A549 (cell line): ENCODE measurements at regions not wholly inside any gene's neighbourhood (a gene's known extent, or its start where the extent isn't known, plus 50 kb on each side); places are given as distances from the start of the nearest gene placed in this dataset.

ENCODE experiments used
- ATAC-seq, 2 experiments: fragments of 200-7000 bp in 1 of 2; fragments of >200 bp in 1 of 2; cut with Nextera tagmentation in 1 of 2; cut with Tn5 transposase in 1 of 2; 3 replicates each; pipeline versions ENCODE4 v1.8.0 to v1.9.1; 2018 to 2020; ENCODE audit warnings: mild to moderate bottlenecking in 1 of 2, moderate library complexity in 1 of 2
- CTCF ChIA-PET: fragments of 300-600 bp; sonication (Branson Sonifier 250); formaldehyde crosslinking; extraction: SDS; loops from one replicate; lab custom pipeline; 2021; ENCODE audit warnings: antibody characterized with exemption, inconsistent platforms; lab: Yijun Ruan, JAX
- POLR2A ChIA-PET: fragments of 350-600 bp; formaldehyde crosslinking; extraction: SDS; loops from one replicate; lab custom pipeline; 2021; ENCODE audit warnings: antibody characterized with exemption, inconsistent platforms; lab: Yijun Ruan, JAX
- DNase-seq, 2 experiments: peaks; one replicate each; pipeline versions ENCODE4 v3.0.0 to v3.0.0-alpha.2; 2011 to 2016; ENCODE audit warnings: low read depth in 1 of 2, low spot score in 1 of 2
- FAIRE-seq: peaks from 2 replicates; lab custom pipeline; 2011; peaks lifted over from hg19 to GRCh38; lab: Jason Lieb, UNC
- H3K27ac ChIP-seq, 2 experiments: fragments of >200 bp; sonication (Bioruptor Twin); formaldehyde crosslinking; 3 replicates each; pipeline ENCODE4 v1.5.1; 2016 to 2017
- H3K4me1 ChIP-seq: fragments of >200 bp; sonication (Bioruptor Twin); formaldehyde crosslinking; 3 replicates; pipeline ENCODE4 v1.6.1; 2016
- H3K4me2 ChIP-seq: fragments of >200 bp; sonication (Bioruptor Twin); formaldehyde crosslinking; 3 replicates; pipeline ENCODE4 v1.6.1; 2016
- H3K4me3 ChIP-seq: fragments of >200 bp; sonication (Bioruptor Twin); formaldehyde crosslinking; 3 replicates; pipeline ENCODE4 v1.5.1; 2016
- H3K9me3 ChIP-seq: fragments of >200 bp; sonication (Bioruptor Twin); formaldehyde crosslinking; 3 replicates; pipeline ENCODE4 v1.6.1; 2016
- CBX2 ChIP-seq: fragments of 200-600 bp; sonication (generic); IDR thresholded peaks from 2 replicates; pipeline ENCODE4 v1.6.1; 2016; ENCODE audit warnings: low read depth, mild to moderate bottlenecking, borderline replicate concordance
- CHD2 ChIP-seq: fragments of 150-350 bp; IDR thresholded peaks from 2 replicates; pipeline ENCODE4 v1.6.1; 2014; ENCODE audit warnings: low read length; ENCODE audit not compliant: partially characterized antibody
- EHF ChIP-seq: fragments of 250-450 bp; sonication (Bioruptor Pico); IDR thresholded peaks from 2 replicates; pipeline ENCODE4 v1.5.0; 2020; ENCODE audit warnings: mild to moderate bottlenecking
- EP300 ChIP-seq, 2 experiments: fragments of >200 bp; sonication (Bioruptor Twin); formaldehyde crosslinking; IDR thresholded peaks; 2 replicates in 1 of 2; 3 replicates in 1 of 2; pipeline ENCODE4 v1.6.1; 2016 to 2017
- FOSL2 ChIP-seq, 2 experiments: fragments of 450-650 bp in 1 of 2; fragments of >200 bp in 1 of 2; sonication (Bioruptor Twin) in 1 of 2; formaldehyde crosslinking; IDR thresholded peaks; 2 replicates each; pipeline versions ENCODE4 v1.5.0 to v1.6.1; 2016 to 2020; ENCODE audit warnings: mild to moderate bottlenecking in 1 of 2, moderate library complexity in 1 of 2
- FOXS1 ChIP-seq: fragments of 250-450 bp; sonication (Bioruptor Pico); IDR thresholded peaks from 2 replicates; pipeline ENCODE4 v1.5.0; 2020; ENCODE audit warnings: mild to moderate bottlenecking, moderate library complexity
- HEYL ChIP-seq: fragments of 250-450 bp; sonication (Bioruptor Pico); IDR thresholded peaks from 2 replicates; pipeline ENCODE4 v1.8.0; 2021; ENCODE audit warnings: mild to moderate bottlenecking, moderate library complexity
- HOXA7 ChIP-seq: fragments of 250-450 bp; sonication (Bioruptor Pico); IDR thresholded peaks from 2 replicates; pipeline ENCODE4 v1.5.0; 2020; ENCODE audit warnings: mild to moderate bottlenecking, moderate library complexity
- JUN ChIP-seq, 2 experiments: fragments of >200 bp; sonication (Bioruptor Twin); formaldehyde crosslinking; IDR thresholded peaks; 2 replicates in 1 of 2; 3 replicates in 1 of 2; pipeline ENCODE4 v1.6.1; 2016 to 2017
- JUNB ChIP-seq: fragments of >200 bp; sonication (Bioruptor Twin); formaldehyde crosslinking; IDR thresholded peaks from 2 replicates; pipeline ENCODE4 v1.6.1; 2016
- MAFK ChIP-seq: fragments of 450-650 bp; IDR thresholded peaks from 2 replicates; pipeline ENCODE4 v1.6.1; 2014; ENCODE audit not compliant: partially characterized antibody
- MAZ ChIP-seq: fragments of 150-350 bp; IDR thresholded peaks from 2 replicates; pipeline ENCODE4 v1.6.1; 2014; ENCODE audit warnings: antibody characterized with exemption, low read depth, low read length, borderline replicate concordance
- NR3C1 ChIP-seq: fragments of >200 bp; sonication (Bioruptor Twin); formaldehyde crosslinking; IDR thresholded peaks from 3 replicates; pipeline ENCODE4 v1.6.1; 2017
- POLR2A ChIP-seq: IDR thresholded peaks from 2 replicates; pipeline ENCODE4 v1.6.1; 2012; ENCODE audit warnings: mild to moderate bottlenecking, low read length
- POLR2AphosphoS2 ChIP-seq: conservative IDR thresholded peaks from 2 replicates; pipeline ENCODE4 v1.6.1; 2012; ENCODE audit warnings: low read length, improper control_type of control experiment, inconsistent platforms
- RAD21 ChIP-seq, 2 experiments: fragments of >200 bp in 1 of 2; sonication (Bioruptor Twin) in 1 of 2; formaldehyde crosslinking in 1 of 2; IDR thresholded peaks in 1 of 2; conservative IDR thresholded peaks in 1 of 2; 2 replicates in 1 of 2; 3 replicates in 1 of 2; pipeline ENCODE4 v1.6.1; 2012 to 2018; ENCODE audit warnings: inconsistent platforms in 1 of 2
- RARB ChIP-seq: fragments of 250-450 bp; sonication (Bioruptor Pico); IDR thresholded peaks from 2 replicates; pipeline ENCODE4 v1.8.0; 2021; ENCODE audit warnings: mild to moderate bottlenecking, moderate library complexity
- RCOR1 ChIP-seq: fragments of 150-350 bp; IDR thresholded peaks from 2 replicates; pipeline ENCODE4 v1.6.1; 2014; ENCODE audit warnings: antibody characterized with exemption, low read length, low read depth
- RNF2 ChIP-seq: fragments of 200-600 bp; sonication (generic); IDR thresholded peaks from 2 replicates; pipeline ENCODE4 v1.6.1; 2016; ENCODE audit warnings: low read depth, mild to moderate bottlenecking, antibody characterized with exemption, moderate library complexity, borderline replicate concordance
- SMC3 ChIP-seq: fragments of >200 bp; sonication (Bioruptor Twin); formaldehyde crosslinking; IDR thresholded peaks from 3 replicates; pipeline ENCODE4 v1.6.1; 2018; ENCODE audit warnings: inconsistent platforms
- SREBF2 ChIP-seq: fragments of 450-650 bp; IDR thresholded peaks from 2 replicates; pipeline ENCODE4 v1.6.1; 2014; ENCODE audit warnings: mild to moderate bottlenecking, moderate library complexity
- TFCP2L1 ChIP-seq: fragments of 250-450 bp; sonication (Bioruptor Pico); IDR thresholded peaks from 2 replicates; pipeline ENCODE4 v1.5.0; 2021; ENCODE audit warnings: mild to moderate bottlenecking
- TP53 ChIP-seq: fragments of 250-450 bp; sonication (Bioruptor Pico); IDR thresholded peaks from 2 replicates; pipeline ENCODE4 v1.5.0; 2021; ENCODE audit warnings: mild to moderate bottlenecking, moderate library complexity
- ZC3H11A ChIP-seq: fragments of 450-650 bp; IDR thresholded peaks from 2 replicates; pipeline ENCODE4 v1.6.1; 2014; ENCODE audit warnings: antibody characterized with exemption, mild to moderate bottlenecking
- ZFP36 ChIP-seq: fragments of 450-650 bp; IDR thresholded peaks from 2 replicates; pipeline ENCODE4 v1.6.1; 2014; ENCODE audit warnings: borderline replicate concordance; ENCODE audit not compliant: partially characterized antibody
- WGBS: methylation state at CpG from one replicate; pipeline ENCODE4 v1.1.6; 2017; ENCODE audit errors: missing lambda C conversion rate; 5-methylcytosine and 5-hydroxymethylcytosine counted together
- TF ChIP-seq, protein P1 (sequence below): fragments of >200 bp; sonication (Bioruptor Twin); formaldehyde crosslinking; IDR thresholded peaks from 2 replicates; pipeline ENCODE4 v1.6.1; 2016
- TF ChIP-seq, protein P2 (sequence below): fragments of 250-450 bp; sonication (Bioruptor Pico); IDR thresholded peaks from 2 replicates; pipeline ENCODE4 v1.5.0; 2021; ENCODE audit warnings: mild to moderate bottlenecking, moderate library complexity, borderline replicate concordance
- TF ChIP-seq, protein P3 (sequence below): fragments of 250-450 bp; sonication (Bioruptor Pico); IDR thresholded peaks from 2 replicates; pipeline ENCODE4 v1.5.0; 2020; ENCODE audit warnings: low read depth, mild to moderate bottlenecking, moderate library complexity
- TF ChIP-seq, protein P4 (sequence below): fragments of 150-350 bp; IDR thresholded peaks from 2 replicates; pipeline ENCODE4 v1.6.1; 2014; ENCODE audit warnings: low read depth, mild to moderate bottlenecking, low read length

DNA sequence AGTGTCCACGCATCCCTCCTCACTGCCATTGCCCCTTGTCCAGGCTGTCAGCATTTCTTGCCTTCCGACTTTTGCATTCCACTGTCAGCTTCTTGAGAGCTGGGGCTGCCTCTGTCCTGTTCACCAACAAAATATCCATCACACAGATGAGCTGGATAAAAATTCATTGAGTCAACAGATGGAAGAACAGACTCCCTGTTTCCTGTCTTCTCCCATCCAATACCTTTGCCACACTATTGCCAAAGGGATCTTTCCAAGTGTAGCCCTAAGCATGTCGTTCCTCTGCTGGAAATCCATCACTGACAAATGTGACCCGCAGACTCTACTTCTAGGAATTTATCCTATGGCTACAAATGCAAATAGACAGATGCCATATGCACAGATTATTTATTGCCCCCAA is 78.0 kb upstream of the PJA1 start (continued):
- no peak for TF ChIP-seq SREBF2
- TF ChIP-seq, protein P1, sequence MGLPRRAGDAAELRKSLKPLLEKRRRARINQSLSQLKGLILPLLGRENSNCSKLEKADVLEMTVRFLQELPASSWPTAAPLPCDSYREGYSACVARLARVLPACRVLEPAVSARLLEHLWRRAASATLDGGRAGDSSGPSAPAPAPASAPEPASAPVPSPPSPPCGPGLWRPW = no peak

DNA sequence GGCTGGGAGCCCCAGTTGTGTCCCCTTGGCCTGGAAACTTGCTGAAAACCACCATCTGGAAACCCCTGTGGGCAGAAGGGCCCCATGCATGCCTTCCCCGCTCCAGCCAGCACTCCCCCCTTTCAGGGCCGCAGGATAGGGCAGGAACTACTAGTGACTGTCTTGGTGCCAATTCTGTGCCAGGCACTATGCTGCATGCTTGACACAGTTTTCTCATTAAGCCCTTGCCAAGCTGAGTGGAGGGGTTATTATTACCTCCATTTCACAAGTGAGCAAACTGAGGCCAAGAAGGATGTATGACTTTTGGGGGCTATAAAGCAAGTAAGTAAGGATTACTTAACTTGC is 73.6 kb upstream of the PJA1 start:
- Histone ChIP-seq H3K4me1 (no peaks in the 10 kb centered on the region), H3K4me2 (no peak overlapping the region), H3K9me3 (no peaks in the 10 kb centered on the region), H3K4me3 (no peak overlapping the region), H3K27ac (no peak overlapping the region)
- no peak for ATAC-seq
- no peak for FAIRE-seq
- 100% methylated on average over 2 of the region's 2 CpGs for WGBS
- POLR2A ChIA-PET = no interaction called here
- CTCF ChIA-PET = interaction anchor here (0.8 to 1.8 kb wide), 2 partner anchors 17 to 411 kb away, joined by 3 to 7 read pairs; no protein-coding TSS in a partner anchor
- DNase-seq = no peak
- TF ChIP-seq POLR2AphosphoS2 (no peak), ZFP36 (no peak), MAZ (no peak), EHF (no peak), CHD2 (no peak), CBX2 (no peak), JUN (IDR thresholded peaks at IDR 0.05) (no peak), HOXA7 (CRISPR knock-in tag) (no peak), TFCP2L1 (CRISPR knock-in tag) (no peak), FOSL2 (IDR thresholded peaks at IDR 0.05) (no peak), FOSL2 (CRISPR knock-in tag; IDR thresholded peaks at IDR 0.05) (no peak), SMC3 (no peak), NR3C1 (no peak), EP300 (IDR thresholded peaks at IDR 0.05) (no peak), SREBF2 (no peak), MAFK (no peak)
- TF ChIP-seq, protein P2, sequence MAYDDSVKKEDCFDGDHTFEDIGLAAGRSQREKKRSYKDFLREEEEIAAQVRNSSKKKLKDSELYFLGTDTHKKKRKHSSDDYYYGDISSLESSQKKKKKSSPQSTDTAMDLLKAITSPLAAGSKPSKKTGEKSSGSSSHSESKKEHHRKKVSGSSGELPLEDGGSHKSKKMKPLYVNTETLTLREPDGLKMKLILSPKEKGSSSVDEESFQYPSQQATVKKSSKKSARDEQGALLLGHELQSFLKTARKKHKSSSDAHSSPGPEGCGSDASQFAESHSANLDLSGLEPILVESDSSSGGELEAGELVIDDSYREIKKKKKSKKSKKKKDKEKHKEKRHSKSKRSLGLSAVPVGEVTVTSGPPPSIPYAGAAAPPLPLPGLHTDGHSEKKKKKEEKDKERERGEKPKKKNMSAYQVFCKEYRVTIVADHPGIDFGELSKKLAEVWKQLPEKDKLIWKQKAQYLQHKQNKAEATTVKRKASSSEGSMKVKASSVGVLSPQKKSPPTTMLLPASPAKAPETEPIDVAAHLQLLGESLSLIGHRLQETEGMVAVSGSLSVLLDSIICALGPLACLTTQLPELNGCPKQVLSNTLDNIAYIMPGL (CRISPR knock-in tag) = no peak
- TF ChIP-seq, protein P3, sequence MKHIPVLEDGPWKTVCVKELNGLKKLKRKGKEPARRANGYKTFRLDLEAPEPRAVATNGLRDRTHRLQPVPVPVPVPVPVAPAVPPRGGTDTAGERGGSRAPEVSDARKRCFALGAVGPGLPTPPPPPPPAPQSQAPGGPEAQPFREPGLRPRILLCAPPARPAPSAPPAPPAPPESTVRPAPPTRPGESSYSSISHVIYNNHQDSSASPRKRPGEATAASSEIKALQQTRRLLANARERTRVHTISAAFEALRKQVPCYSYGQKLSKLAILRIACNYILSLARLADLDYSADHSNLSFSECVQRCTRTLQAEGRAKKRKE (CRISPR knock-in tag) = no peak
- TF ChIP-seq, protein P4, sequence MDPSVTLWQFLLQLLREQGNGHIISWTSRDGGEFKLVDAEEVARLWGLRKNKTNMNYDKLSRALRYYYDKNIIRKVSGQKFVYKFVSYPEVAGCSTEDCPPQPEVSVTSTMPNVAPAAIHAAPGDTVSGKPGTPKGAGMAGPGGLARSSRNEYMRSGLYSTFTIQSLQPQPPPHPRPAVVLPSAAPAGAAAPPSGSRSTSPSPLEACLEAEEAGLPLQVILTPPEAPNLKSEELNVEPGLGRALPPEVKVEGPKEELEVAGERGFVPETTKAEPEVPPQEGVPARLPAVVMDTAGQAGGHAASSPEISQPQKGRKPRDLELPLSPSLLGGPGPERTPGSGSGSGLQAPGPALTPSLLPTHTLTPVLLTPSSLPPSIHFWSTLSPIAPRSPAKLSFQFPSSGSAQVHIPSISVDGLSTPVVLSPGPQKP = no peak

DNA sequence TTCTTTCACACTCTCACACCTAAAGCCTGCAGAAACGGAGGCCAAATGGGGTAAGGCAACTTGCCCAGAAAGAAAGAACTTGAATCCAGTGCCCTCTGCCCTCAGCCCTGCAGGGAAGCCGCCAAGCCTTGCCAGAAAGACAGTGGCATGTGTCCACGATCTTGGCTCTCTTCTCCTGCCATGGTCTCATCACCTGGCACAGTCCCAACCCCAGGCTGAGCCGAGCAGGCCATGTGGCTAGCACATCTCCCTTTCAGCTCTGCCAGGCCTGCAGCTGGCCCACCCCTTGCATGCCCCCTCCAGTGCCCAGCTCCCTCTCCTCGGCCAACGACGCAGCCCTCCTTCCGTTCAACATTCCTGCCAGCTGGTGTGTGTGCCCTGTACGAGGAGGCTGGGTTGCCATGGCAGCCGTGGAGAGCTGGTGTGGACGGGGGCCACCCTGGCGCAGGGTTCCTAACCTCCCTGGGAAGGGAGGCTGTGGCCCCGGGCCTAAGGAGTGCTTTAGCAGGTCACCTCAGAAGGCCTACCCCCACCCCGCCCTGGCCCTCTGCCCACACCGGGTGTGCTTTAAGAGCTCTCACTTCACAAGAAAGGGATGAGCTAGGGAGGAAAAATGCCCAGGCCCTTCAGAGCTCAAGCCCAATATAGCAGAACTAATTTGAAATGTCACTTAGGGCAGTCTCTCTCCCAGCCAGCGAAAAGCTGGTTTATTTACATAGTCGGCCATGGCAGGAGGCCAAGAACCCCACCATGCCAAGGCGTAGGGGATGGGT is 73.0 kb upstream of the PJA1 start:
- no peak overlapping the region for H3K4me2 ChIP-seq
- CTCF ChIA-PET = interaction anchor here (0.8 to 1.8 kb wide), 3 partner anchors 16 to 411 kb away, joined by 3 to 7 read pairs (median 3); no protein-coding TSS in a partner anchor
- POLR2A ChIA-PET = no interaction called here

More for the DNA sequence above, 73.0 kb upstream of the PJA1 start:
- Histone ChIP-seq H3K27ac (no peak overlapping the region), H3K4me1 (no peaks in the 10 kb centered on the region), H3K4me3 (no peak overlapping the region), H3K9me3 (no peaks in the 10 kb centered on the region)
- FAIRE-seq (no peak), ATAC-seq (no peak), DNase-seq (no peak)
- no peak for TF ChIP-seq RARB (CRISPR knock-in tag)
- TF ChIP-seq RNF2 = no peak
- no peak for TF ChIP-seq JUN (IDR thresholded peaks at IDR 0.05)
- TF ChIP-seq RCOR1 = no peak
- TF ChIP-seq, protein P3 (CRISPR knock-in tag) = no peak
- no peak for TF ChIP-seq JUNB
- no peak for TF ChIP-seq ZC3H11A
- no peak for TF ChIP-seq TP53 (CRISPR knock-in tag)
- TF ChIP-seq ZFP36 = no peak
- TF ChIP-seq CHD2 = no peak
- TF ChIP-seq, protein P2 (CRISPR knock-in tag) = no peak
- TF ChIP-seq POLR2A = no peak
- TF ChIP-seq FOXS1 (CRISPR knock-in tag) = no peak
- no peak for TF ChIP-seq EHF
- TF ChIP-seq RAD21 (conservative IDR thresholded peaks at IDR 0.05 in 1 of 2, IDR thresholded peaks at IDR 0.05 in 1 of 2) = no peak
- no peak for TF ChIP-seq SMC3
- TF ChIP-seq NR3C1 = no peak
- TF ChIP-seq HEYL (CRISPR knock-in tag) = no peak
- 49% methylated on average over 11 of the region's 18 CpGs for WGBS
